Activated CD8-positive, alpha-beta memory T cell treated with anti-CD3 and anti-CD28 coated beads for 36 hours (primary cell): ENCODE measurements at regions not wholly inside any gene's neighbourhood (a gene's known extent, or its start where the extent isn't known, plus 50 kb on each side); places are given as distances from the start of the nearest gene placed in this dataset.

ENCODE experiments used
- CTCF ChIA-PET: fragments of 350-600 bp; sonication (Branson Sonifier 250); formaldehyde crosslinking; loops from one replicate; lab custom pipeline; 2021; ENCODE audit warnings: antibody characterized with exemption; lab: Charles Lee
- POLR2A ChIA-PET: fragments of 350-600 bp; sonication (Branson Sonifier 250); formaldehyde crosslinking; loops from one replicate; lab custom pipeline; 2021; ENCODE audit warnings: antibody characterized with exemption; lab: Charles Lee

- POLR2A ChIA-PET: no interaction called here
- CTCF ChIA-PET: no interaction called here
Observed at GRCh38 chr1:22217811-22218460, 75.0 kb upstream of the WNT4 start.

DNA sequence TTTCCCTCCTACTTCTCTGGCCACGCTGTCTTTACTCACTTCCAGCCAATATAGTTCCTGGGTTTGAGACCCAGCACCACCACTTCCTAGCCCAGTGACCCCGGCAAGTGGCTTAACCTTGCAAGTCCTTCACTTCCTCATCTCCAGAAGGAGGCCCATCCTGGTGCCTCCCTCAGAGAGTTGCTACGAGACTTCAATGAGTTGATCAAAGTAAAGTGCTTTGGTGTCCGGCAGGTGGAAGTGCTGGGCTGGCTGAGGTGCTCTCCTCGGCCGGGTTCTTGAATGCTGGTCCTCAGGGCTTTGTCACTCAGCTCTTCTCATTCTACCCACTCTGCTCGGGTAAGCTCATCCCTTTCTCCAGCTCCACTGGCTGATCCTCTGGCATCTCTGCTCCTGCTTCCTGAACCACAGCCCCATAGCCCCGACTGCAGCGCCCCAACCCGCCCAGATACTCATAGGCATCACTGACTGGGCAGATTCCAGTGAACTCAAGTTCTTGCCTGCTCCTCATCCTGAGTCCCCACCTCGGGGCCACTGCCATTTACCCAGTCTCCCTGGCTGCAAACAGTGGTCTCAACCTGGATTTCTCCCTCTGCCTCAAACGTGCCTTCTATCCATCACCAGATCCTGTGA lies 75.8 kb upstream of the WNT4 start:
- ChIA-PET CTCF (no interaction called here), POLR2A (no interaction called here)

DNA sequence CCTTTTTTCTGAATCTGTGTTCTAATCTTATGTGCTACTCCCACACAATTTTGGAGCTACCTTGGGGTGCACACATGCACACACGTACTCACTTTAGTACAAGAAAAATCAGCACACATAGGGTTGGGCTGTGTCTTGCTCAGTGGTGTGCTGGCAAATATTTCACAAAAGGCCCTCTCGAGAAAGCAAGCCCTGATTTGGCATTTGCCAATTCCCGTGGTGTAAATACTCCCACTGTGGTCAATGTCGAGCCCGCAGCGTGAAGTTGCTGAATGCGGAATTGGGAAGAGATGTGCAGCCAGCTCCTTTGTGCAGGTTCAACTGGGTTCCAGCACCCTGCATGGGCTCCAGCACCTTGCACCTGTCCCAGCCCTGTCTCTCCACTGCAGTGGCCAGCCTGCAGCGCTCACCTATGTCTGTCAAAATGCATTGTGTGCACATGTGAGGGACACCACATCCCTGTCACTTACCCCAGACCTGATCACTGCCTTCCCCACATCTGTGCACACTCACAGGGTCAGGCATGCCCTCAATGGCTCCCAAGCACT lies 78.4 kb upstream of the WNT4 start:
- CTCF ChIA-PET: no interaction called here

DNA sequence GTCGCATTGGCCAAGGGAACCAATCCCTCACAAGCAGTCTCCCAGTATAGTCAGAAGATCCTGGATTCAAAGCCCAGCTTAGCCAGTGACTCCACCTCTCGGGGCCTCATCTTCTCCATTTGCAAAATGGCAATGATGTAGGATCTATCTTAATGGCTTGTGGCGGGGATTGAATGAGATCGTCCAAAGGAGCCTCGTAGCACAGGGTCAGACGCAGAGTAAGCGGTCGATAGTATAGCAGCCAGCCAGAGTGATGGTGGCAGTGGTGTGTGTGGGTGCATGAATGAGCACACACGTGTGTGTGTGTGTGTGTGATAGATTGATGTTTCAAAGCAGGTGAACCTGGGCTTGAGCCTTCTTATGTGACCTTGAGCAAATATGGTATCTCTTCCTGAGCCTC lies 79.8 kb upstream of the WNT4 start:
- ChIA-PET CTCF (no interaction called here), POLR2A (no interaction called here)

More for the DNA sequence above, 78.4 kb upstream of the WNT4 start:
- POLR2A ChIA-PET: no interaction called here

DNA sequence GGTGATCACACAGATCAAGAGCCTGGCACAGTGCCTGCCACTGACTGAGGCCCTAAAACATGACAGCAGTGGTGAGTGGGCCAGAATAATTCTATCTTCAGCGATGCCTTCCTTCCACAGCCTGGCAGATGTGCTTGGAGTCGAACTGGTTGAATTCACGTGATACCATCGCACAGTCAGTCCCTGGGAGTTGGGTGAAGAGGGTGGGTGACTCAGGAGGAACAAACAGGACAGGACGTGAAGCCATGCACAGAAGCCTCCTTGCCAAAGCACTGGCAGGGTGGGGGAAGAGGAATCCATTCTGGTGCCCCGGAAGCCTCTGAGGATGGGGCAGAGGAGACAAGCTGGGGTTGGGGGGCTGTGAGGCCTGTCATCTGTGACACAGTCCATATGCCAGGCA lies 80.3 kb upstream of the WNT4 start:
- POLR2A ChIA-PET: no interaction called here
- CTCF ChIA-PET: no interaction called here

DNA sequence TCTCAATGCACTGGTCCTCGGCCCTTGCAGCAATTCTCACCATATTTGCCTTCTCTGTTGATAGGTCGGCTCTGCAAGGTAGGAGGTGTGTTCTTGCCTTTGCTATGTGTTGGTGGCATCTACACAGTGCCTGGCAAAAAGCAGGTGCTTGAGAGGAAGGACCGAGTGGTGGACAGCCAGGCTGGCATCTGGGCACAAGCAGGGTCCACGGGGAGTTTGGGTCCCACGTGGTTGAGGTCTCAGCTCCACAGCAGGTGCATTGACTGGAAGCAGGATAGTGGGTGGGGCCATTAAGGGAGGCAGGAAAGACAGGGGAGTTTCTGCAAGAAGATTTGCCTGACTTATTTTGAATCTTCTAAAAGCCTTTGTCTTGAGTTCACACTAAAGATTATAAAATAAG lies 81.2 kb upstream of the WNT4 start:
- ChIA-PET CTCF (no interaction called here), POLR2A (no interaction called here)

DNA sequence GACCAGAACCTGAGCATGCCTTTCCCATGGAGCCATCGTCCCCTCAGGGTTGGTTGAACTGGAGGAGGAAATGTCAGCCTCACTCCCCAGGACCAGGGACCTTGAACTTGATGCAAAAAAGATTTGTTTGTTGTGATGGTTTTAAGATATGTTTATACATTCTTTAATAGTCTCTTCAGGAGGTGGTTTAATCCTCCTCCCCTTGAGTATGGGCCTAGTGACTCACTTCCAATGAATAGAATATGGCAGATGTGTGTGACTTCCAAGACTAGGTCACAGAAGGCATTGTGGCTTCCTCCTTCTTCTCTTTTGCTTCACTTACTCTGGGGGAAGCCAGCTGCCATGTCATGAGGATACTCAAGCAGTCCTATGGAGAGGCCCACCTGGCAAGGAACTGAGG lies 81.7 kb upstream of the WNT4 start:
- ChIA-PET POLR2A (no interaction called here), CTCF (no interaction called here)

- ChIA-PET POLR2A (no interaction called here), CTCF (no interaction called here)
Observed at GRCh38 chr1:22225858-22226589, 83.1 kb upstream of the WNT4 start.

DNA sequence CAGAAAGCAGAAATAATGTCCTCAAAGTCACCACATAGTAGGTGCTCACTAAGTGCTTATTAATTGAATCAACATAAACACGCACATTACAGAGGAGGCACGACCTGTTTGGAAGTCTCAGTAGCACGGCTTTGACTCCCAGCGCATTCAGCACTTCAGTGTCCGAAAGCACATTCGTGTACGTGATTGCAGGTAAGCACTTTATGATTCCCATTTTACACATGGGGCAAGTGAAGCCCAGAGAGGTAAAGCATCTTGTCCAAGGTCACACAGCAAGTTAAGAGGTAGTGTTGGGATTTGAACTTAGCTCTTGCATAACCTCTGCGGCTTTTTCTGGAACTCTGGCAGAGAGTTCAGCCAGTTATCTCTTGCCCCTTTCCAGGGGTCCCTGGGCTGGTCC lies 85.2 kb upstream of the WNT4 start:
- ChIA-PET CTCF (no interaction called here), POLR2A (no interaction called here)

GRCh38 chr1:22228505-22228911 lies 85.6 kb upstream of the WNT4 start:
- ChIA-PET CTCF (no interaction called here), POLR2A (no interaction called here)

GRCh38 chr1:22229379-22229778 lies 86.5 kb upstream of the WNT4 start:
- POLR2A ChIA-PET: no interaction called here
- CTCF ChIA-PET: no interaction called here

DNA sequence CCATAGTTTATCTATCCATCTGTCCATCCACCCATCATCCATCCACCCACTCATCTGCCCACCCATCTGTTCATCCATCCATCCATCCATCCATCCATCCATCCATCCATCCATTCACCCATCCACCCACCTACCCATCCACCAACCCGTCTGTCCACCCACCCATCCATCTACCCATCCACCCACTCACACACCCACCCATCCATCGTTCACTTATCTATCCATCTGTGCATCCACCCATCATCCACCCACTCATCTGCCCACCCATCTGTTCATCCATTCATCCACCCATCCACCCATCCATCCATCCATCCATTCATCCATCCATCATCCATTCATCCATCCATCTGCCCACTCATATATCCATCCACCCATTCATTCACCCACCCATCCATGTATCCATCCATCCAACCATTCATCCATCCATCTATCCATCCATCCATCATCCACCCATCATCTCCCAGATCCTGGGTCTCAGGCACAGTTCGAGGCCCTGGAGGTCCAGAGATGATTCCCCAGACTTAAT lies 88.2 kb upstream of the WNT4 start:
- ChIA-PET POLR2A (no interaction called here), CTCF (no interaction called here)

DNA sequence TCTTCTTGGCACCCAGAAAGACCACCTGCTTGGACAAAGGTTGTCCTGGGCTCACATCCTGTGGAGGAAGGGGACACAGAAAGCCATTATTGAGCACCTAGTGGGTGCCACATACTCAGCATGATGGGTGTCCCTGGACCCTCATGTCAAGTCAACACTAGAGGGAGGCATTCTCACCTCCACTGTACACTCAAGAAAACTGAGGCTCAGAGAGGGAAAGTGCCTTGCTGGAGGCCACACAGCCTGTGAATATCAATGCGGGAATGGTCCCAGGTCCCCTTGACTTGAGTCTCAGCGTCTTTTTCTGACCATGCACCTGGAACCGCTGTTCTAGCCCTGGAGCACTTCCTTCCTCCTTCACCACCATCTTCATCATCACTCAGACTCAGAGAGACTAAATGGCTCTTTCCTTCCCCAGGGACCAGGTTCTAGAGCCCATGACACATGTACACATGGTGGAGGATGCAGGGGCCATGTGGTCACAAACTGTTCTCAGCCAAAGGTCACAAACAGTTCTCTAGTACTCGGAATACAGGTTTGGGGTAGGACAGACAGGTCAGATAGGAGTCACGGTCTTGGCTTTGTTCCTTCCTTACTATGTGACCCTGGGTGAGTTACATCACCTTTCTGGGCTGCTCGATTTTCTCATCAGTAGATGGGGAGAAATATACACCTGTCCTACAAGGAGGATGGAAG lies 89.2 kb upstream of the WNT4 start:
- CTCF ChIA-PET: no interaction called here
- POLR2A ChIA-PET: no interaction called here

DNA sequence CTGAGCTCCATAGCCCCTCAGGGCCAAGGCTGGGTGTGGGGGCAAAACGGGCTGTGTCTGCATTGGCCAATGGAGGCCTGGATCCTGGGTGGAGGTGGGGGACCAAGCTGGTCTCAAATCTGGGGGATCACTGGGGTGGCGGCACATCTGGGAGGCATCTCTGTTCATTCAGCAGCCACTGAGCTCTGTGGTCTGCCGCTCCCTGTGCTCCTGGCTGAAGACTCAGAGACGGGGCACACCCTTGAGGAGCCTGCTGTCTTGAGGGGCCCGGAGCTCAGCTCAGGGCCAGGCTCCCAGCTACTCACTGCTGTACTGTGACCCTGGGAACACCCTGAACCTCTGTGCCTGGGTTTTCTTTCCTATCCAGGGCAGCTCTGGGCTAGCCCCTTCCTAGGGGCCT lies 90.3 kb upstream of the WNT4 start:
- ChIA-PET CTCF (no interaction called here), POLR2A (no interaction called here)

DNA sequence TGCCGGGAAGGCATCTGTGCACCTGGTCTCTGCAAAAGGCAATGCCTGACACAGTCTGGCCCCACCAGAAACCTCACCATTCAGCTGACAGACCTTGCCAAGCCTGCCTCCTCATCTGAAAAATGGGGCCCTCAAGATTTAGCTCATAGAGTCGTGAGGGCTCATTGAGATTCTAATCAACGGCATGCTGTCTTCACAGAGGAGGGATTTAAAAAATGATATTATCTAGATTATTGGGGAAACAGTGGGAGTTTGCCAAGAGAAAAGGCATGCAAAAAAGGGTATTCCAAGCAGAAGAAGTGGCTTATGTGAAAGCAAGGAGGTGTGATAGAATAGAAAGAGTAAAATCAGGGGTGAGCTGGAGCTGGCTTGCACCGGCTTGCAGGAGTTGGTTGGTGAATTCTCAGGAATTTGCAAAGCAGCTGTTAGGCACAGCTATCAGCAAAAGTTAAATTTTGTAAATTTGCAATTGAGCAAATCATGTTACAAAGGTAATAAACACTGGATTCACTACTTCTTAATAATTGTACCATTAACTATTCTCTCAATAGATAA lies 91.7 kb upstream of the WNT4 start:
- CTCF ChIA-PET: no interaction called here
- POLR2A ChIA-PET: no interaction called here

DNA sequence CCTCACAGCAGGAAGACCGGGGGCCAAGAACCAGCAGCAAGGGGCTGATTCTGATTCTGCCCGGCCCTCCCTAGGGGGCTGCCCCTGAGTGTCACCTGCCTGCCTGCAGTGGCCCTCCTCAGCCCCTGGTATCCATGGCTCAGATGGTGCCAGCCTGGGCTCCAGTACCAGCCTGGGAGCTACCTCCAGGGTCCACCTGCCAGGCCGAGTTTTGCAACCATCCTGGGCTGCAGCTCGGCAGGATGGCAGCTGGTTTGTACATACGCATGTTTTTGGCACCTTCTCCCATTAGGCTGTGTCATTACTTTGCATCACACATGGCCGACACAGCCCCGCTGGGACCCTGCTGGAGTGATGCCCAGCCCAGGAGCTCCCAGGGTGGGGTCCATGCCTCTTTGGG lies 93.3 kb upstream of the WNT4 start:
- ChIA-PET POLR2A (no interaction called here), CTCF (no interaction called here)

GRCh38 chr1:22236900-22237299 lies 94.0 kb upstream of the WNT4 start:
- CTCF ChIA-PET: no interaction called here

DNA sequence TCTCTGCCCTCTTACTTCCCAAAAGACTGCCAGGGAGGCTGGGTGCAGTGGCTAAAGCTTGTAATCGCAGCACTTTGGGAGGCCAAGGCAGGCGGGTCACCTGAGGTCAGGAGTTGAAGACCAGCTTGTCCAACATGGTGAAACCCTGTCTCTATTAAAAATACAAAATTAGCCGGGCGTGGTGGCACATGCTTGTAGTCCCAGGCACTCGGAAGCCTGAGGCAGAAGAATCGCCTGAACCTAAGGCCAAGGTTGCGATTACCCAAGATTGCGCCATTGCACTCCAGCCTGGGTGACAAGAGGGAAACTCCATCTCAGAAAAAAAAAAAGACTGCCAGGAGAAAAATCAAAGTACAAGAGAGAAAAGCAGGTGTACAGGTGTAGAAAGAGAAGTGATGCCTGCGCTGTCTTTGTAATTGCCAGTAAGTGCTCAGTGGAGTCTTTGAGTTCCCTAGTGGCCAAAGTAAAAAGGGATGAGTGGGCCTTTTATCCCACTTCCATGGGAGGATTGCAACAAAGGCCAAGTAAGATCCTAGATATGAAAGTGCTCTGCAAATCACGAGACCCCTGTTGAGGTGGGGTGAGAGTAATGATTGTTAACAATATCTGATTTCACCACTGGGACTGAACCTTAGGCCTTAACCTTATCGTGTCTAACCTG lies 94.7 kb upstream of the WNT4 start:
- ChIA-PET CTCF (no interaction called here), POLR2A (no interaction called here)

More at GRCh38 chr1:22236900-22237299, 94.0 kb upstream of the WNT4 start:
- POLR2A ChIA-PET: no interaction called here
